NCI-H1436 treated with DMSO at 0.1 percent for 48 hours (cell line): ENCODE measurements at regions not wholly inside any gene's neighbourhood (a gene's known extent, or its start where the extent isn't known, plus 50 kb on each side); places are given as distances from the start of the nearest gene placed in this dataset.

Experiments used
- DNase-seq: peaks from one replicate; lab custom pipeline; 2025; lab: John Stamatoyannopoulos, UW

GRCh38 chr14:49016381-49016780, 569.8 kb downstream of the RPS29 start:
- no peak for DNase-seq

DNA sequence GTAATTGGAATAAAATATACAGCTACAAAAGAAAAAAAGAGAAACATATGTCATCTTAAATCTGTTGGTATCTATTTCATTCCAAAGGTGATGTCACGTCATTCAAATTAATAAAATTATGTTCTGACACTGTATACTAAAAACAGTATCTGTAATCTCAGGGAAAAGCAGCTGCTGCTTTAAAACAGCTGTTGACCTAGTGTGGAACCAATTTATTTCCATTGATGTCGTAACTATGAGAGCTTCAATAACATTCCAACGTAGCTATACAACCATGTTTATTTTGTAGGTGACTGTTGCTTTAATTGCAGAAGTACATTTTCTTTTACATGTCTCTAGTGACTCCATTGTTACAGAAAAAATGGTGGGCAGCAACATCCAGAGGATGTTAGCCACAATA, 571.7 kb downstream of the RPS29 start:
- no peak for DNase-seq

GRCh38 chr14:49008363-49008762, 577.8 kb downstream of the RPS29 start:
- DNase-seq, result no peak

- DNase-seq, result no peak
These were observed 595.0 kb downstream of the RPS29 start for GRCh38 chr14:48991141-48991540.

DNA sequence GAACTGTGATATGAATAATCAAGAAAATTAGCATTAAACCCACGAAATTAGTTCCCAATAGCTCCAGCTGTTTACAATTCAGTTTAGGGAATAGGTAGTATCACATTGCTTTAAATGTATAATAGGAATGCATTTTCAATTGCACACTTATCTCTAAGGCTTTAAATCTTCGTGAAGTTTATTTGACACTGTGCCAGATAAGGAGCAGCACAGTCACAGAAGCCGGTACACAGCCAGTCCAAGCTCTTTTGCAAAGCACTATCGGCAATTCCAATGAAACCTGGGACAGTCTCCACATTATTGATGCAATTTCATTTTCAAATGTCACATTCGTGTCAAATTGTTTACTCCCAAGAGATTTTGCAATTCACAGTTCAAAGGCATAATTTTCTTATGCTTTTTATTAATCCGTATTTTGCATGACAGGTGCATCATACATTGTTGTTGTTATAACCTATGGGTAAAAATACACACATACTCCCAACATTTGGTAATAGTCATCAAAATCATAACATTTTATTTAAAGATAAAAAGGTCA, 602.8 kb downstream of the RPS29 start:
- DNase-seq, result no peak

GRCh38 chr14:48974994-48975393, 611.2 kb downstream of the RPS29 start:
- DNase-seq, result no peak

DNA sequence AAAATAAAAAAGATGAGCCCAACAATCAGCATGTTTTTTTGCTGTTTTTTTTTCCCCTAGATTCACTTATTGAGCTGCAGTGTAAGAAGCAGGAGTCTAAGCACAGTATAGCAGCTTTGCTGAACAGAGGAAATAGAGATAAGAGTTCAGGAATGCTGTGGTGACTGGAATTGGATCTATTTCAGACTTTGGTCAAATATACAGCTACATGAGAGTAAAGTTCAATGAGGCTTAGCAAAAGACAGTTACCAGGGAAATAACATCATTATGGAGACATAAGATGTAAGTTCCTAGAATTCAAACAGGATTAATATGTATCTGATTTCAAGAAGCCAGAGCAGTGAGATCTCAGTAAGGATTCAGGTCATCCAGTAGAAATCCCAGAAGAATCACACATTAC, 613.0 kb downstream of the RPS29 start:
- DNase-seq, result no peak

DNA sequence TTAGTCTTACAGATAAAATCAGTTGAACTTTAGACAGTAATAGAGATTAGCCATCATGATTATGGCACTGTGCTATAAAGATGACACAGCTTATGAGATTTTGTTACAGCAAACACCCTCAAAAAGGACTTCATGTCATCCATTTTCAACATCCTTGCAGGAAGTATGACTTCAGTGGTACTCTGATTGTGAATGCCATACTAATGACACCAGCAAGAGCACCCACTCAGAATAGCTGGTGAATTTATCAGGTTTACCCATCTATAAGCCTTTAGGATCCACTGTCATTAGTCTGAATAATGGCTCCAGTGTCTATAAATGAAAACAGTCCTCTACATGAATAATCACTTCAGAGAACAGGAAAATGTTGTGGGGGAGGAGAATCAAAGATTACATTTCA, 615.2 kb downstream of the RPS29 start:
- DNase-seq, result no peak

GRCh38 chr14:48967419-48967818, 618.8 kb downstream of the RPS29 start:
- DNase-seq, result no peak

- DNase-seq, result no peak
These were observed 622.9 kb downstream of the RPS29 start for GRCh38 chr14:48963231-48963790.

GRCh38 chr14:48957486-48957885, 628.7 kb downstream of the RPS29 start:
- no peak for DNase-seq

DNA sequence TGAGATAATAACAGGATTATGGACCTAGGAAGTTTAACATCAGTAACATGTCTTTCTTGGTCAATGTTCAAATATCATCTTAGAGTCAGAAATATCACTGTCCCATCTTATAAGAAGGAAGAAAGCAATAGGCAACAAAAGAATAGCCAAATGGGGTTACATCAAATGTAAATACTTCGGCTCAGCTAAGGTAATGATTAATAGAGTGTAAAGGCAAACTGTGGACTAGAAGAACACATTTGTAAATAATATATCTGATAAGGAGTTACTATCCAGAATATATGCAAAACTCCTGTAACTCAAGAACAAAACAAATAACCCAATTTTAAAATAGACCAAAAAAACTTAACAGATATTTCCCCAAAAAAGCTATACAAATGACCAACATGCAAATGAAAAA, 630.3 kb downstream of the RPS29 start:
- DNase-seq, result no peak

- DNase-seq, result no peak
These were observed 631.7 kb downstream of the RPS29 start for GRCh38 chr14:48954446-48954845.

- DNase-seq, result no peak
These were observed 641.4 kb downstream of the RPS29 start for GRCh38 chr14:48944809-48945208.

- no peak for DNase-seq
These were observed 642.3 kb downstream of the RPS29 start for GRCh38 chr14:48943913-48944312.

- no peak for DNase-seq
These were observed 648.5 kb downstream of the RPS29 start for GRCh38 chr14:48937541-48938195.

DNA sequence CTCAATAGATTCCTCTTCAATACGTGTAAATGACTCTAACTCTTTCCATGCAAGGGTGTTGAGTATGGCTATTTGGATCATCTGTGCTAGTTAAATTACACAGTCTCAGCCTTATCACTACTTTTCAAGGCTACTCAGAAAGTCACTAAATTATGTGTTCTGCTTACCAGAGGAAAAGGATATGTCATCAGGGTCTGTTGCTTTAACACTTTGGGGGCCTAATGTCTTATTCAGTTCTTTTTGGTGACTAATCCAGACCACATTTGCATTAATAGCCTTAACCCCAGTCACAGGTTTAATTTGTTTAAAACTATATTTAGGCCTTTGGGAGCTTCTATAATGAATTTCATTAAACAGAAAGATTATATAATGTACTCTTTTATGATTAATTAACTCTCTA, 649.3 kb downstream of the RPS29 start:
- DNase-seq, result no peak

DNA sequence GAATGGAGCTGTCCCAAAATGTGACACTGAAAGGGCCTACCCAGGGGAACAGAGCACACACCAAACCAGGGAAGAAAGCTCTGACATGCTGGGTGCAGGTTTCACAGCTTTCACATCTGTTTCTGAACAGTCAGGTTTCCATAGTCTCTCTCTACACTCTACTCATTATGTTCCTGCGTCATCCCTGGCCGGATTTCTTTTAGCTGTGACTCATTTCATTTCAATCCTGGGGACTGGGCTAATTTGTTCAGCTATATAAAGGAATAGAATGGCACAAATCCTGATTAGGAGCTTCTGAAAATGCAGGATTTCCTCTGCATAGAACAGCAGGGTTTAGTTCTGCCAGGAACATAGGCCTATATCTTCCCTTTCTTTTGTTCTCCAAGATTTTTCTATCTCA, 649.8 kb downstream of the RPS29 start:
- DNase-seq, result no peak

GRCh38 chr14:48925184-48925583, 661.0 kb downstream of the RPS29 start:
- no peak for DNase-seq

GRCh38 chr14:48914921-48915320, 671.3 kb downstream of the RPS29 start:
- no peak for DNase-seq

DNA sequence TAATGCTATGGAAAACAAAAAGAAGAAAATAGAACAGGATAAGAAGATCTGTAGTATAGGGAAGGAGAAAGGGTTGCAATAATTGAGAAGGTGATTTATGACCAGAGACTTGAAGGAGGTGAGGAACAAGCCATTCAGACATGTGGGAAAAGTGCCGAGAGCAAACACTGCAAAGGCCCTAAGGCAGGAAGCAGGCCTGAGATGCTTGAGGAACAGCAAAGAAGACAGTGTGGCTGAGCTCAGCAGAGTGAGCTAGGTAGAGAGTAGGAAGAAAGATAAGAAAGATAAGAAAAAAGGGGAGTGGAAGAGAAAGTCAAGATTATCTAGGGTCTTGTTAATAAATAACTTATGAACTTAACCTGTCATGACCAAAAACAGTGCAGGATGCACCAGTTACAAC, 671.8 kb downstream of the RPS29 start:
- DNase-seq, result no peak

- DNase-seq, result no peak
These were observed 685.6 kb downstream of the RPS29 start for GRCh38 chr14:48900565-48900964.

DNA sequence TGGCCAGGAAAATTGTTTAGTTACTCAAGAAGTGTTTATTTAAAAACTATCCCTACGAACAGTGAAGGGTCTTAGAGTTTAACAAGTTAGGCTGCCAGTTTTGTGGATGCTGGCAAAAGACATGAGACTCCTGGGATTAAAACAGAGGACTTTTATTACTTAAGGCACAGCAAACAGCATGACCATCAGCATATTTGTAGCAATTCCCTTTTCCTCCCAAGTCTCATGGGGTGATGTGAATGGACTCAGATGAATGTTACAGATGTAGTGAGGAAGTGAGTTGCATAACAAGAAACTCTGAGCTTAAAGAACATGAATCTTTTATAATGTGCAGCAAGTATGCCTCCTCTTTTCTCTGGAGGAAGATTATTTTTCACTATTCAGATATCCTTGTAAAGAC, 695.8 kb downstream of the RPS29 start:
- DNase-seq, result no peak

- DNase-seq, result no peak
These were observed 709.3 kb downstream of the RPS29 start for GRCh38 chr14:48876806-48877340.
